Thymus (tissue), 11 donors: ENCODE measurements at regions not wholly inside any gene's neighbourhood (a gene's known extent, or its start where the extent isn't known, plus 50 kb on each side); places are given as distances from the start of the nearest gene placed in this dataset.

Experiments used
- DNase-seq, 9 donors: peaks; one replicate each; pipeline ENCODE4 v3.0.0-alpha.2; 2013; ENCODE audit warnings: low spot score in 9 of 9, low read depth in 6 of 9, missing footprints in 1 of 9
- H3K27ac ChIP-seq, 2 donors: one replicate each; pipeline ENCODE4 v1.5.1; 2013; ENCODE audit warnings: control low read depth in 1 of 2, low read depth in 1 of 2, low read length in 1 of 2, mild to moderate bottlenecking in 1 of 2, moderate library complexity in 1 of 2
- H3K27me3 ChIP-seq, 2 donors: one replicate each; pipeline ENCODE4 v1.5.1; 2013; ENCODE audit warnings: low read length in 1 of 2; ENCODE audit not compliant: control insufficient read depth in 2 of 2, insufficient read depth in 1 of 2
- H3K36me3 ChIP-seq, 2 donors: one replicate each; pipeline ENCODE4 v1.5.1; 2013; ENCODE audit warnings: low read length in 1 of 2, mild to moderate bottlenecking in 1 of 2, moderate library complexity in 1 of 2; ENCODE audit not compliant: control insufficient read depth in 2 of 2, insufficient read depth in 2 of 2
- H3K4me1 ChIP-seq, 2 donors: one replicate each; pipeline ENCODE4 v1.5.1; 2013; ENCODE audit warnings: low read length in 2 of 2; ENCODE audit not compliant: control insufficient read depth in 2 of 2, insufficient read depth in 2 of 2
- H3K4me3 ChIP-seq, 2 donors: one replicate each; pipeline ENCODE4 v1.5.1; 2013; ENCODE audit warnings: low read length in 2 of 2, control low read depth in 1 of 2, mild to moderate bottlenecking in 1 of 2
- H3K9me3 ChIP-seq, 2 donors: one replicate each; pipeline ENCODE4 v1.5.1; 2013; ENCODE audit warnings: low read length in 1 of 2, mild to moderate bottlenecking in 1 of 2; ENCODE audit not compliant: control insufficient read depth in 2 of 2, insufficient read depth in 1 of 2
- WGBS: extraction: QIAGEN DNeasy Blood & Tissue Kit; methylation state at CpG from one replicate; pipeline ENCODE4 v1.1.7; 2013; 5-methylcytosine and 5-hydroxymethylcytosine counted together
- donor health status: healthy.

GRCh38 chr13:40345654-40346372, 320.6 kb downstream of the FOXO1 start:
- no peak for DNase-seq
- Histone ChIP-seq H3K27me3 (no peaks in the 10 kb centered on the region), H3K9me3 (no peaks in the 10 kb centered on the region), H3K36me3 (no peaks in the 10 kb centered on the region), H3K27ac (no peak overlapping the region), H3K4me1 (no peaks in the 10 kb centered on the region), H3K4me3 (no peak overlapping the region)
- 93% methylated on average over 12 of the region's 12 CpGs for WGBS

DNA sequence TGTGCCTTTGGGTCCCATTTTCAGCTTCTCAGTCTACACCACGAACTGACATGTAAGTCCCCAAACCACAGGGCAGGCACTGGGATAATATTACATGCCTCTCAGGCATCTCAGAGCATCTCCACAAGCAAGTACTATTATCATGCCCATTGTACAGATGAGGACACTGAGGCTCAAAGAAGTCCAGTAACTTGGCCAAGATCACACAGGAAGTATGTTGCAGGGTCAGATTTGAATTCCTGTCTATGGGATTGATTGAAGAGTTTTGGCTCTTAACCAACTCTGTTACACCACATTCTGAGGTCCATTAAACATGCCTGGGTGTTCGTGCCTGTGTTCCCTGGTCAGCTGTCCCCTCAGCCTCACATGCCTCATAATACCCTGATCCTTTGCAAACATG, 319.8 kb downstream of the FOXO1 start:
- Histone ChIP-seq H3K27me3 (no peaks in the 10 kb centered on the region), H3K36me3 (no peaks in the 10 kb centered on the region), H3K27ac (no peak overlapping the region), H3K9me3 (no peaks in the 10 kb centered on the region), H3K4me3 (no peak overlapping the region), H3K4me1 (no peaks in the 10 kb centered on the region)
- WGBS = 88% methylated on average over 2 of the region's 2 CpGs
- no peak for DNase-seq

- no peak overlapping the region for H3K4me3 ChIP-seq
- no peaks in the 10 kb centered on the region for H3K27me3 ChIP-seq
- H3K4me1 ChIP-seq = no peaks in the 10 kb centered on the region
- no peak overlapping the region for H3K27ac ChIP-seq
- no peak for DNase-seq
- no peaks in the 10 kb centered on the region for H3K9me3 ChIP-seq
- 98% methylated on average over 7 of the region's 7 CpGs for WGBS
- H3K36me3 ChIP-seq = no peaks in the 10 kb centered on the region
These were observed 318.3 kb downstream of the FOXO1 start for GRCh38 chr13:40348096-40348679.

DNA sequence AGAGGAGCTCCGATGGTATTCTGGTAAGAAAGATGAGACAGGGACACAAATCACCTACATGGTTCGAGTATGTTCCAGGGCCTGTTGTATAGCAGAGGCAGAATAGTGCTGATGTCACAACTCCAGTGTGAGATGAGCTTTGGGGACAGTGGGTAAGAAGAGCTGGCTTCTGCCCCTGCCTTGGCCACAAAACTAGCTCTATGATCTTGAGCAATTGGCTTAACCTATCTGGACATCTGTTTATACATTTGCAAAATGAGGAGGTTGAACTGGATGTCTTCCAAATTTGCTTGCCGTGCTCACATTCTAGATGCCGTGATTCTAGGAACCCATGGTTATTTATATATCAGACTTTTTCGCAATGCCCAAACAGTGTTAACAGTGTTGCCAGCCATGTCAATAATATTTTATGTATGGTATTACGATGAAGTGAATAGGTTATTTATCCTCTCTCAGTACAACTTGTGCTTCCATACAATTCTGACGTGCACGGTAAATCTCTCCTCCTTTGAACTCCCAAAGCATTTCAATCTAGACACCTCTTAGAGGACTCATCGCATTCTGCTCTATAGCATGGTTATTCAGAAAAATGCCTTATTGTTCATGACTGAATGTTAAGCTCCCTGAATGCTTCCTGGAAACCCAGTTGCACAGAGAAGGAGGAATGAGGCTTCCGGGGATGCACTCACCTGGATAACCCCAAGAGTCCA, 316.0 kb downstream of the FOXO1 start:
- H3K36me3 ChIP-seq = no peaks in the 10 kb centered on the region
- no peaks in the 10 kb centered on the region for H3K9me3 ChIP-seq
- H3K4me1 ChIP-seq = peaks cover 0 to 2% of the 10 kb centered on the region in 2 donors
- H3K4me3 ChIP-seq = no peak overlapping the region
- 96% methylated on average over 10 of the region's 10 CpGs for WGBS
- no peak overlapping the region for H3K27ac ChIP-seq
- DNase-seq = no peak
- H3K27me3 ChIP-seq = no peaks in the 10 kb centered on the region

DNA sequence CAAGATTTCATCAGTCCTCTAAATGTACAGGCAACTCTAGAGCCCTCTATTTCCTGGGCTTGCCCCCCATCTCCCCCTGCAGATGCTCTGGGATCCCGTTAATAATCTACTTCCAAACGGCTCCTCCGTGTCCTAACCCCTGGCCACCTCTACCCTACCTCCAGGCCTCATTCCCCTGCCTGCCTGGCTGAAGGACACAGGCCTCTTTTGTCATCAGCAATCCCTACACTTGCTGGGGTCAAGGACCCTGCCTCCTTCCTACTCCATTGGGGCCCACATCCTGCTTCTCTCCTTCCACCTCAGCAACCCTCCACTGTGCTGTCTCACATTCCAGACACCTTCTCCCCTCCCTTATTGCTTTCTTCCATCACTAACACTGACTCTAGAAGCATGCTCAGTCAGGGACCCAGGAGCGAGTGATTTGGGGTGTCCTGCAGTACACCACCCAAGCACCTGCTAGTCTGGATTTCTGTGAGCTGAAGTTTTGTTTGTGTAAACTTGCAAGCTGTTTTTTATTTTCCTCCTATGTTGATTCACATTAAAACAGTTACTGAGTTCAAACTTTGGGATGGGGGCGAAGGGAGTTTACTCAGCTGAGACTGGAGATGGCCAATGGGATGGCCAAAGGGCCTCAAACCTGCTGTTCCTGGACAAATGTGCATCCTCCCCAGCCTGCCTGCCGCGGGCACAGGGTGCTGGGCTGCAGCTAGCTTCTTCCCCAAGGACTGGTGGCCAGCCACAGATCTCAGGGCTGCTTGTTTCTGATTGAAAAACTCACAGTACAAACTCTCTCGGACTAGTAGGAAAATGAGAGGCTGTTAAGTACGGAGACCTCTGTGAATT, 314.7 kb downstream of the FOXO1 start:
- no peak for DNase-seq
- peaks cover 0 to 2% of the 10 kb centered on the region in 2 donors for H3K4me1 ChIP-seq
- H3K36me3 ChIP-seq = no peaks in the 10 kb centered on the region
- H3K4me3 ChIP-seq = no peak overlapping the region
- H3K9me3 ChIP-seq = no peaks in the 10 kb centered on the region
- H3K27me3 ChIP-seq = no peaks in the 10 kb centered on the region
- no peak overlapping the region for H3K27ac ChIP-seq
- 96% methylated on average over 9 of the region's 9 CpGs for WGBS

DNA sequence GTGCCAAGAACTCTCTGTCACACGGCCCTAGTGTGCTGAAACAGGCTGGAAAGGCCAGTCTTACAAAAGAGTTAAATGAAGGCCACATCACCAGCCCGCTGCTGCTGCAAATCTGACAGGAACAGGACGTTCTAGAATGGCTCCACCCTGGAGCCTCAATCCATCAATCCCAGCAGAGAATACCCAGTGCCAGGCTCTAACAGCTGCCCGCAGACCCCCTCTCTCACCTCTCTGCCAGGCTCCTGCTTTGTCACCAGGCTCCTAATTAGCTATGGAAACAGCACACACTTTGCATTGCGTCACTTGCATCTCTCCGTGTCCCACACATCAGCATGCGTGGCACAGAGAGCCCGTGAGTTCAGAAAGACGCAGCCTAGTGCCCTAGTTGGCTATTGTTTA, 314.1 kb downstream of the FOXO1 start:
- 91% methylated on average over 9 of the region's 9 CpGs for WGBS
- Histone ChIP-seq H3K27ac (no peak overlapping the region), H3K36me3 (no peaks in the 10 kb centered on the region), H3K27me3 (no peaks in the 10 kb centered on the region), H3K4me1 (peaks cover 0 to 2% of the 10 kb centered on the region in 2 donors), H3K4me3 (no peak overlapping the region), H3K9me3 (no peaks in the 10 kb centered on the region)
- no peak for DNase-seq

DNA sequence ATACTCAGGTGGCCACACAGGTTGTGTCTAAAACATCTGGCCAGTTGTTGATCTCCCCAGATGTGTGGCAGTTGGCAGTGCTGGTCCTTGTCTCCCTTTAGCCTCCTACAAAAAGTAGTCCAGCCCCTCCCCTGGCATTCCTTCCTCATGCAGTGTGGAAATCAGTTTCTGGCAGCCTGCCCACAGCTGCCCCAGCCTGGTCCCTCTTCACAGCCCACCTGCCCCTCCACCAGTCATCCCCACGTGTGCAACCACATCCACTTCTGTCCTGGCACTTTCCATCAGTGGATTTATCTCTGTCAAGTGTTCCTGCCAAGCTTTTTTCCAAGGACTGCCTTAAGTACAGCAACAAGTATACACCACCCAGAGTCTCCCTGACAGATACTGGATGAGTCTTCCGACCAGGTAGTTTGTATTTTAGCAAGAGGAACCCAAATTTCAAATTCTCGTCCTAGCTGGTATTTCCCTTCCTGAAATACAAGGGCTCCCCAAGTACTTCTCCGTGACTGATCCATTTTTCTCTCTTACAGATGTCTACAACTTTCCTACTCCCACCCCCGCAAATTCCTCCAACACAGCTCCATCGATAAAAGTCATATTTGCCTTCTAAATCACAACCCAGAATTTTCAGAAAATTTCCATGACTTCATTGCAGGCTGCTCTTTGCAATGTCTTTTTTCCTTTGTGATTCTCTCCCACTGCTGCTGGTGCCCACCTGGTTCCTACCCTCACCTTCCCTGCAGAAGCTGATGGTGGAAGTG, 313.5 kb downstream of the FOXO1 start:
- Histone ChIP-seq H3K27me3 (no peaks in the 10 kb centered on the region), H3K9me3 (no peaks in the 10 kb centered on the region), H3K4me1 (peaks cover 0 to 2% of the 10 kb centered on the region in 2 donors), H3K36me3 (no peaks in the 10 kb centered on the region), H3K4me3 (no peak overlapping the region), H3K27ac (no peak overlapping the region)
- 83% methylated on average over 6 of the region's 6 CpGs for WGBS
- DNase-seq = no peak

DNA sequence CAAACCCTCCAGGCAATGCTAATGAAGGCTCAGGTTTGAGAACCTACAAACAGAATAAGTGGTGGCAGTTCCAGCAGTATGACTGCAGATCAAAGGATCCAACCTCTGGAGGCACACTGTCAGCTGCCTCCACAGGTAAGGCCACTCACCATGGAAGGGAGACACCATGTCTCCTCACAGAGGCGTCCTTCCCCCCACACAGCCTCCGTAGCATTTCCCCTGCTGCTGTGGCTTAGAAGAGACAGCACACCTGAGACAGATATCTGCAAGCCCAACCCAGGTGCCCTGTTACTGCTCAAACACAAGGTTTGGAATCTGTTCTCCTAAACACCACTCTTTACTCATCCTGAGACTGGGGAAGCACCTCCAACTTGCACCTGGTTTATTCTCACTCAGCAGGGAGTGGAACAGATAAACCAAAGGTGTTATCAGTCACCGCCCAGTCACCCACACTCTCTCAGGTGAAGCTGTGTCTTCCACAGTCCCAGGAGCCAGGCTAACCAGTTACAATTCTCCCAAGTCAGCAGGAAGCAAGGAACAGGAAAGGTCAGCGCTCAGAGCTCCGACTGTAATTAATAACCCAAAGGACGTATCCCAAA, 311.2 kb downstream of the FOXO1 start:
- Histone ChIP-seq H3K4me1 (peaks cover 0 to 2% of the 10 kb centered on the region in 2 donors), H3K4me3 (no peak overlapping the region), H3K9me3 (no peaks in the 10 kb centered on the region), H3K36me3 (no peaks in the 10 kb centered on the region), H3K27me3 (no peaks in the 10 kb centered on the region), H3K27ac (no peak overlapping the region)
- WGBS = 96% methylated on average over 6 of the region's 6 CpGs
- no peak for DNase-seq
